Esophagus muscularis mucosa (tissue), 4 donors: ENCODE measurements at regions not wholly inside any gene's neighbourhood (a gene's known extent, or its start where the extent isn't known, plus 50 kb on each side); places are given as distances from the start of the nearest gene placed in this dataset.

Source experiments
- DNase-seq: peaks from one replicate; pipeline ENCODE4 v3.0.0-alpha.2; 2017; ENCODE audit errors: extremely low spot score
- H3K27ac ChIP-seq, 4 donors: fragments of 200-600 bp; sonication (generic); replicated peaks in 1 of 4; 1 replicate in 3 of 4; 2 replicates in 1 of 4; pipeline ENCODE4 v1.5.1; 2016 to 2019; ENCODE audit warnings: mild to moderate bottlenecking in 1 of 4
- H3K27me3 ChIP-seq, 4 donors: fragments of 200-600 bp; sonication (generic); one replicate each; pipeline versions ENCODE4 v1.5.1 to v1.6.0; 2016 to 2019
- H3K36me3 ChIP-seq, 4 donors: fragments of 200-600 bp; sonication (generic); one replicate each; pipeline ENCODE4 v1.5.1; 2016 to 2019
- H3K4me1 ChIP-seq, 4 donors: fragments of 200-600 bp; sonication (generic); one replicate each; pipeline ENCODE4 v1.5.1; 2016 to 2019
- H3K4me3 ChIP-seq, 4 donors: fragments of 200-600 bp; sonication (generic); 1 replicate in 2 of 4; 2 replicates in 2 of 4; pipeline ENCODE4 v1.5.1; 2016 to 2019; ENCODE audit warnings: mild to moderate bottlenecking in 4 of 4, moderate library complexity in 1 of 4
- H3K9me3 ChIP-seq, 4 donors: fragments of 200-600 bp; sonication (generic); 1 replicate in 3 of 4; 2 replicates in 1 of 4; pipeline ENCODE4 v1.5.1; 2016 to 2019
- EP300 ChIP-seq: sonication (generic); formaldehyde crosslinking; IDR thresholded peaks from one replicate; pipeline ENCODE4 v1.6.1; 2017; ENCODE audit warnings: antibody characterized with exemption
- POLR2A ChIP-seq: fragments of 450-650 bp; IDR thresholded peaks from one replicate; pipeline ENCODE4 v1.6.1; 2017; ENCODE audit warnings: antibody characterized with exemption, moderate library complexity, mild to moderate bottlenecking, low read depth
- POLR2AphosphoS5 ChIP-seq, 2 donors: sonication (generic); formaldehyde crosslinking; IDR thresholded peaks; one replicate each; pipeline ENCODE4 v1.6.1; 2017; ENCODE audit warnings: antibody characterized with exemption in 2 of 2
- WGBS: methylation state at CpG from one replicate; pipeline ENCODE4 v1.1.5; 2018; 5-methylcytosine and 5-hydroxymethylcytosine counted together
- intact Hi-C: fragments of 100-400 bp; cut with DNase I; formaldehyde crosslinking; loops from one replicate; pipeline ENCODE4 v1.15.1; 2023
- TF ChIP-seq, protein P1 (sequence below), 3 experiments: fragments of 200-600 bp in 2 of 3; fragments of 450-650 bp in 1 of 3; sonication (generic) in 2 of 3; IDR thresholded peaks; one replicate each; pipeline ENCODE4 v1.5.1; 2017 to 2019; ENCODE audit warnings: antibody characterized with exemption in 3 of 3, mild to moderate bottlenecking in 2 of 3, moderate library complexity in 1 of 3

DNA sequence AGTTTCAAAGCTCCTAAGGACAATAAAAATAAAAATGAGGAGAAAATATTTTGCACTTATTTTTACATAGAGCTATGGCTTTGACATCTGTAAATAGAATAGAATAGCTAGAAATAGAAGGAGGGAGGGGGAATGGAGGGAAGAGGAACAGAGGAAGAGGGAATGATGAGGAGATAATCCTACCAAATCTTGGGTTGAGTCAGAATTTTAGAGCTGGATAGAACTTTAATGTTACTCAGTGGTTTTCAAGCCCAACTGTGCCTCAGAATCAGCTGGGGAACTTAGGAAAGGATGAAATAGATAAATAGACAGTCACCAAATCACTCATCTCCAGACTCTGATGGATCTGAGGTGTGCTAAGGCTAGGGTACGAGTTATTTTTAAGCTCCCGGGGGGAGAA, 190.3 kb upstream of the FREM1 start:
- Histone ChIP-seq H3K9me3 (no peaks in the 10 kb centered on the region), H3K36me3 (no peaks in the 10 kb centered on the region), H3K27ac (no peak overlapping the region), H3K4me1 (no peaks in the 10 kb centered on the region), H3K4me3 (no peak overlapping the region), H3K27me3 (no peaks in the 10 kb centered on the region)
- 46% methylated on average over 2 of the region's 2 CpGs for WGBS
- no peak for TF ChIP-seq POLR2AphosphoS5 (IDR thresholded peaks at IDR 0.05)
- TF ChIP-seq EP300, result no peak
- TF ChIP-seq, protein P1, sequence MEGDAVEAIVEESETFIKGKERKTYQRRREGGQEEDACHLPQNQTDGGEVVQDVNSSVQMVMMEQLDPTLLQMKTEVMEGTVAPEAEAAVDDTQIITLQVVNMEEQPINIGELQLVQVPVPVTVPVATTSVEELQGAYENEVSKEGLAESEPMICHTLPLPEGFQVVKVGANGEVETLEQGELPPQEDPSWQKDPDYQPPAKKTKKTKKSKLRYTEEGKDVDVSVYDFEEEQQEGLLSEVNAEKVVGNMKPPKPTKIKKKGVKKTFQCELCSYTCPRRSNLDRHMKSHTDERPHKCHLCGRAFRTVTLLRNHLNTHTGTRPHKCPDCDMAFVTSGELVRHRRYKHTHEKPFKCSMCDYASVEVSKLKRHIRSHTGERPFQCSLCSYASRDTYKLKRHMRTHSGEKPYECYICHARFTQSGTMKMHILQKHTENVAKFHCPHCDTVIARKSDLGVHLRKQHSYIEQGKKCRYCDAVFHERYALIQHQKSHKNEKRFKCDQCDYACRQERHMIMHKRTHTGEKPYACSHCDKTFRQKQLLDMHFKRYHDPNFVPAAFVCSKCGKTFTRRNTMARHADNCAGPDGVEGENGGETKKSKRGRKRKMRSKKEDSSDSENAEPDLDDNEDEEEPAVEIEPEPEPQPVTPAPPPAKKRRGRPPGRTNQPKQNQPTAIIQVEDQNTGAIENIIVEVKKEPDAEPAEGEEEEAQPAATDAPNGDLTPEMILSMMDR (IDR thresholded peaks at IDR 0.05), result no peak
- no peak for TF ChIP-seq POLR2A
- DNase-seq, result no peak
- intact Hi-C loops, result loop anchor here (5.0 kb wide), 1 partner anchor 37 kb away; no protein-coding TSS in a partner anchor

DNA sequence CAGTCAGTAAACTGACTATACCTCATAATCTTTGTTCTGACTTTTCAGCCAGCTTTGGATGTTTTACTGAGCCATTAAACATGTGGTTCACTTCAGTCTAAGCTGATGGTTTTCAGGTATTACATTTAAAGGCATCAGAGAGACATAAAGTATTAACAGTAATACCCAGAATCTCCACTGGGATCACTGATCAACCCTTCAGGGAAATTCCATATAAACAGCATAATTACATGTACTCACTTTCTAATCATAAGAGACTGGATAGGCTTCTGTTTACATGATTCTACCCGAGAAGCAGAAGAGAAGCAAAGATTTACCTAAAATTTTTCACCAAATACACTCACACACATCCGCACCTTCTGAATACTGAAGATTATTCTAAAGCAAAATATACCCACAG, 186.7 kb upstream of the FREM1 start:
- TF ChIP-seq EP300 (no peak), POLR2AphosphoS5 (IDR thresholded peaks at IDR 0.05) (no peak), POLR2A (no peak)
- no peak for DNase-seq
- no peaks in the 10 kb centered on the region for H3K9me3 ChIP-seq
- H3K27ac ChIP-seq, result no peak overlapping the region
- 89% methylated on average over 2 of the region's 2 CpGs for WGBS
- H3K4me1 ChIP-seq, result no peaks in the 10 kb centered on the region
- intact Hi-C loops, result no loop called here
- H3K4me3 ChIP-seq, result no peak overlapping the region
- no peaks in the 10 kb centered on the region for H3K27me3 ChIP-seq
- H3K36me3 ChIP-seq, result no peaks in the 10 kb centered on the region

DNA sequence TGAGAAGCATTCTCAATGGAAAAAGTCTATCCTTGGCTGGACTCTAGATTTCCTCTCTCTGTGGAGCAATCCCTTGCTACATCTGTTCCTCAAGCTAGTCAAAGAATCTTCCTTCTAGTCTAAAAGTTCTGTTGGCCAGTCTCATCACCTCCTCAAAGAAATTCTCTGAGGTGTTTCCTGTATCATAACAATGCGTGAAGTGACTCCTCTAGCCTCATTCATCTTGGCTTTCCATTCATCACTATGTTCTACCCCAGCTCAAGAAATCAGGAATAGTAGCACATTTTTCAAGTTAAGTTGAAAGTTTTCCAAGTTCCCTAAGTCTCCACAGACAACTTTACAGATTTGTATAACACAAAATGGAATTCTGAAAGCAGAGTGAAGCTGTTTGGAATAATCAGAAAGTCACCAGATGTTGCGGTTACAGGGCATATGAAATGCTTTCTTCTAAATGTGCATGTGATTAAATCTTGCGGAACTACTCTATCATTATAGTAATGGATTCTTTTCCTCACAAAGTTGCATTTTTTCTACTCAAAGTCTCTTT, 176.6 kb upstream of the FREM1 start:
- H3K27me3 ChIP-seq, result no peaks in the 10 kb centered on the region
- H3K4me3 ChIP-seq, result no peak overlapping the region
- TF ChIP-seq POLR2A, result no peak
- TF ChIP-seq EP300, result no peak
- TF ChIP-seq POLR2AphosphoS5 (IDR thresholded peaks at IDR 0.05), result no peak
- TF ChIP-seq, protein P1 (IDR thresholded peaks at IDR 0.05), result no peak
- no peaks in the 10 kb centered on the region for H3K9me3 ChIP-seq
- intact Hi-C loops, result no loop called here
- no peaks in the 10 kb centered on the region for H3K36me3 ChIP-seq
- WGBS, result 72% methylated on average over 3 of the region's 3 CpGs
- no peaks in the 10 kb centered on the region for H3K4me1 ChIP-seq
- DNase-seq, result no peak
- no peak overlapping the region for H3K27ac ChIP-seq

DNA sequence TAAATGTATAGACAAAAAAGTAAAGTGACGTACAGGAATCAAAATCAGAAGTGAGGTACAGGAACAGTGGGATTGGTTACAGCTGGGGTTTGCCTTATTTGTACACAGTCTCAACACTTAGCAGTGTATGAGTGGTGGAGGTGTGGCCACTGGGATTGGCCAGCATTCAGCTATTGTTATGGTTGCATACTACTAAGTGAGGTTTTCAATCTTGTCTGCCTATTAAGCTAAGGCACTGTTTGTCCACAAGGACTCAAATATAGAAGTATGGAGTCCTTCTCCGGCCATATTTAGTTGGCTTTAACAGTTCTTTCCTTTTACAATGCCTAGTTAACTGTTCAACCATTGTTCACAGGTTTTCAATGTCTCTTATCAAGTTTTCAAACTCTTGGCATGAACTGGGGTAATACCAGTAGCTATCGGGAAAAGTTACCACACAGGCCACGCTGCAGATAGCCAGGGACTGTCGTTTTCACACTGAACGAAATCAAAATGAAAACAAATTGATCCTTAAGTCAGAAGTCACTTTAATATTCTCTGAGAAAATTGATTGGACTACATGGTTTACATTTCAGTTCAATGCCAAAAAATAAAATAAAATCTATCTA, 176.0 kb upstream of the FREM1 start:
- Histone ChIP-seq H3K27ac (no peak overlapping the region), H3K4me1 (no peaks in the 10 kb centered on the region), H3K27me3 (no peaks in the 10 kb centered on the region), H3K9me3 (no peaks in the 10 kb centered on the region), H3K36me3 (no peaks in the 10 kb centered on the region), H3K4me3 (no peak overlapping the region)
- TF ChIP-seq EP300 (no peak), POLR2A (no peak)
- no peak for DNase-seq
- intact Hi-C loops, result no loop called here
- WGBS, result 83% methylated on average over 6 of the region's 6 CpGs

DNA sequence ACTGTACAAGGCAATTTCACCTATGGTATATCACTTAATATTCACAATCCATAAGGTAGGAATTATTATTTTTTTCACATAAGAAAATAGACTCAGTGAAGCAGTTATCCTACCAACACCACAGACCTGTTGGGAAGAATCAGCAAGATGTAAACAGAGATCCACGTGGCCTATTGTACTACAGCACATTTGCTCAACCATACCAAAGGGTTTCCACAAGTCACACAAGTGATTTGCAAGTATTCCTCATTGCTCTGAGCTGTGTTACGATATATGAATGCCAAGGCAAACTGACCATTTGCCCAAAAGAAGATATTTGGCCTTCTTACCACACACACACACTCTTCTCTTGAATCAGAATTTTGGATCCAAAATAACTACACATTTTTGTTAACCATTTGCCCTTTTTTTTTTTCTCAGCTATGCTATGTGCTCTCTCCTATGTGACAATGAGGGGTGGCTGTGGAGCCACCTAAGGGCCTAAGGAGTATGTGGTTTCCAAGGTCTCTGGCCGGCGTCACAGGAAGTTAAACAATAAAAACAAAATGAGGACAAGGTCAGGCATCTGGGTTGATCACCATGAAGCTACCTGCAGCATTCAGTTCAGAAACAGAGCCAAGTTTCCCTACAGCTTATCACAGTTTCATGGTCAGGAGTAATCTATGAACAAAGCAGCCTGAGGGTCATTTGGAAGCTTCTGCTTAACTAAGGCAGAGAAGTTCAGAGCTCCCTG, 171.0 kb upstream of the FREM1 start:
- Histone ChIP-seq H3K27ac (no peak overlapping the region), H3K9me3 (no peaks in the 10 kb centered on the region), H3K4me3 (no peak overlapping the region), H3K27me3 (no peaks in the 10 kb centered on the region), H3K4me1 (no peaks in the 10 kb centered on the region), H3K36me3 (no peaks in the 10 kb centered on the region)
- 81% methylated on average over 4 of the region's 4 CpGs for WGBS
- intact Hi-C loops, result no loop called here
- no peak for TF ChIP-seq EP300
- TF ChIP-seq POLR2A, result no peak
- TF ChIP-seq, protein P1 (IDR thresholded peaks at IDR 0.05), result no peak
- TF ChIP-seq POLR2AphosphoS5 (IDR thresholded peaks at IDR 0.05), result no peak
- DNase-seq, result no peak
